OCI-LY7 (cell line): ENCODE measurements at regions not wholly inside any gene's neighbourhood (a gene's known extent, or its start where the extent isn't known, plus 50 kb on each side); places are given as distances from the start of the nearest gene placed in this dataset.

Source experiments
- BruUV-seq: library from RNA; stranded (reverse); fragments of 400-500 nt; replicated peaks from 2 replicates; lab custom pipeline; 2021; lab: Mats Ljungman, UMichigan
- CTCF ChIA-PET: fragments of 300-600 bp; sonication (Branson Sonifier 250); formaldehyde crosslinking; loops from one replicate; lab custom pipeline; 2022; ENCODE audit warnings: antibody characterized with exemption; ENCODE audit not compliant: unreplicated experiment; lab: Charles Lee
- POLR2A ChIA-PET: fragments of 300-600 bp; sonication (Branson Sonifier 250); formaldehyde crosslinking; loops from one replicate; lab custom pipeline; 2022; ENCODE audit warnings: antibody characterized with exemption; lab: Charles Lee
- DNase-seq: peaks from one replicate; pipeline ENCODE4 v3.0.0-alpha.2; 2015; ENCODE audit warnings: low spot score
- H2AFZ ChIP-seq: fragments of 200-600 bp; sonication (generic), shearing (Covaris generic); 2 replicates; pipeline ENCODE4 v1.6.1; 2014; ENCODE audit warnings: mild to moderate bottlenecking, antibody characterized with exemption, low read length, moderate library complexity
- H3K27ac ChIP-seq: fragments of 200-600 bp; sonication (generic); 2 replicates; pipeline ENCODE4 v1.5.1; 2014; ENCODE audit warnings: mixed run types, low read depth, mild to moderate bottlenecking, moderate library complexity, low read length, inconsistent platforms; ENCODE audit not compliant: poor library complexity, severe bottlenecking
- H3K36me3 ChIP-seq: fragments of 200-600 bp; sonication (generic); 2 replicates; pipeline ENCODE4 v1.6.1; 2014; ENCODE audit warnings: mild to moderate bottlenecking, antibody characterized with exemption, low read length, moderate library complexity, mixed read lengths; ENCODE audit not compliant: insufficient read depth
- H3K4me1 ChIP-seq: fragments of 200-600 bp; sonication (generic); 2 replicates; pipeline ENCODE4 v1.5.1; 2014; ENCODE audit warnings: mild to moderate bottlenecking, low read length; ENCODE audit not compliant: insufficient read depth, poor library complexity, severe bottlenecking
- H3K4me2 ChIP-seq: fragments of 200-600 bp; sonication (generic); 2 replicates; pipeline ENCODE4 v1.6.1; 2014; ENCODE audit warnings: mild to moderate bottlenecking, low read length
- H3K4me3 ChIP-seq: fragments of 200-600 bp; sonication (generic); 2 replicates; pipeline ENCODE4 v1.5.1; 2014; ENCODE audit warnings: mild to moderate bottlenecking, low read depth, low read length; ENCODE audit not compliant: poor library complexity, severe bottlenecking
- H3K79me2 ChIP-seq: fragments of 200-600 bp; sonication (generic); 2 replicates; pipeline ENCODE4 v1.6.1; 2016; ENCODE audit warnings: low read depth, mild to moderate bottlenecking, low read length, moderate library complexity, mixed read lengths; ENCODE audit not compliant: insufficient read depth
- H3K9me2 ChIP-seq: fragments of 200-600 bp; sonication (generic); 2 replicates; pipeline ENCODE4 v1.6.1; 2016; ENCODE audit warnings: mild to moderate bottlenecking, low read length, mixed read lengths; ENCODE audit not compliant: insufficient read depth
- H3K9me3 ChIP-seq: fragments of 200-600 bp; sonication (generic); 2 replicates; pipeline ENCODE4 v1.6.1; 2014; ENCODE audit warnings: mild to moderate bottlenecking, mixed run types, low read length, mixed read lengths
- H4K20me1 ChIP-seq: fragments of 200-600 bp; sonication (generic); 2 replicates; pipeline ENCODE4 v1.6.1; 2014; ENCODE audit warnings: mild to moderate bottlenecking, antibody characterized with exemption, low read length, moderate library complexity, mixed read lengths; ENCODE audit not compliant: insufficient read depth
- CTCF ChIP-seq: fragments of 200-600 bp; sonication (generic); conservative IDR thresholded peaks from 2 replicates; pipeline ENCODE4 v1.5.1; 2014; ENCODE audit warnings: mild to moderate bottlenecking, antibody characterized with exemption, low read length, moderate library complexity, mixed read lengths
- EZH2phosphoT487 ChIP-seq: fragments of 200-600 bp; sonication (generic); IDR thresholded peaks from 2 replicates; pipeline ENCODE4 v1.6.1; 2018; ENCODE audit warnings: low read depth, borderline replicate concordance, mild to moderate bottlenecking, mixed run types, antibody characterized with exemption, low read length, moderate library complexity, mixed read lengths
- intact Hi-C: fragments of 100-400 bp; cut with micrococcal nuclease; formaldehyde crosslinking; loops from one replicate; pipeline ENCODE4 v1.10.0; 2022; ENCODE audit not compliant: unreplicated experiment

GRCh38 chr5:26749829-26750228 lies 288.6 kb downstream of the CDH9 start:
- CTCF ChIA-PET: no interaction called here
- H3K9me3 ChIP-seq: 0 out of 2 replicates have a peak, but pooled peaks cover 4% of the 10 kb centered on the region
- TF ChIP-seq CTCF (no peak), EZH2phosphoT487 (no peak)
- H3K9me2 ChIP-seq: no peaks in the 10 kb centered on the region
- no peaks in the 10 kb centered on the region for H3K36me3 ChIP-seq
- BruUV-seq: no TSS peak
- H3K4me3 ChIP-seq: no peak overlapping the region
- no peaks in the 10 kb centered on the region for H3K4me1 ChIP-seq
- H3K27ac ChIP-seq: no peak overlapping the region
- intact Hi-C loops: no loop called here
- H3K4me2 ChIP-seq: no peak overlapping the region
- H4K20me1 ChIP-seq: no peaks in the 10 kb centered on the region
- no peak overlapping the region for H2AFZ ChIP-seq
- DNase-seq: no peak
- POLR2A ChIA-PET: no interaction called here
- H3K79me2 ChIP-seq: no peaks in the 10 kb centered on the region

DNA sequence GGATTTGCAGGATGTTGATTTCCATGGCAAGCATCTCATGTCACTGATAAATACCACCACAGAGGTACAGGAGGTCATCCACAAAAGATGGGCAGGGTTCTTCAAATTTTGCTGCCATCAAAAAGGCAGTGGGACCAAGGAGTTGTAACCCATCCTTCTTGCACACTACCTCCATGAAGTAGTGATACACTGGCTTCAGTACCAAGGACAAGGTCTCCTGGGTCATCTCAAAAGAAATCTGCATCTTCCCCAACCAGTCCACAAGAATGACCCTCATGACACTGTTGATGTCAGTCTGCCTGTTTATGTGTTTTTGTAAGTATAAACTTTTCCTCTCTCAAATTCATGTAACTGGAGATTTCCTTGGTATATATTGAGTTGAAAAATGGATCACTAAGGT lies 298.2 kb downstream of the CDH9 start:
- Histone ChIP-seq H3K4me1 (no peaks in the 10 kb centered on the region), H3K9me3 (peaks cover 6% of the 10 kb centered on the region; the same call in 1 of the 2 replicates), H3K9me2 (no peaks in the 10 kb centered on the region), H4K20me1 (no peaks in the 10 kb centered on the region), H3K4me2 (no peak overlapping the region), H3K79me2 (no peaks in the 10 kb centered on the region), H3K4me3 (no peak overlapping the region), H3K27ac (no peak overlapping the region), H2AFZ (no peak overlapping the region), H3K36me3 (no peaks in the 10 kb centered on the region)
- ChIA-PET CTCF (no interaction called here), POLR2A (no interaction called here)
- no peak for DNase-seq
- BruUV-seq: no TSS peak
- TF ChIP-seq EZH2phosphoT487: no peak
- no peak for TF ChIP-seq CTCF
- intact Hi-C loops: no loop called here

DNA sequence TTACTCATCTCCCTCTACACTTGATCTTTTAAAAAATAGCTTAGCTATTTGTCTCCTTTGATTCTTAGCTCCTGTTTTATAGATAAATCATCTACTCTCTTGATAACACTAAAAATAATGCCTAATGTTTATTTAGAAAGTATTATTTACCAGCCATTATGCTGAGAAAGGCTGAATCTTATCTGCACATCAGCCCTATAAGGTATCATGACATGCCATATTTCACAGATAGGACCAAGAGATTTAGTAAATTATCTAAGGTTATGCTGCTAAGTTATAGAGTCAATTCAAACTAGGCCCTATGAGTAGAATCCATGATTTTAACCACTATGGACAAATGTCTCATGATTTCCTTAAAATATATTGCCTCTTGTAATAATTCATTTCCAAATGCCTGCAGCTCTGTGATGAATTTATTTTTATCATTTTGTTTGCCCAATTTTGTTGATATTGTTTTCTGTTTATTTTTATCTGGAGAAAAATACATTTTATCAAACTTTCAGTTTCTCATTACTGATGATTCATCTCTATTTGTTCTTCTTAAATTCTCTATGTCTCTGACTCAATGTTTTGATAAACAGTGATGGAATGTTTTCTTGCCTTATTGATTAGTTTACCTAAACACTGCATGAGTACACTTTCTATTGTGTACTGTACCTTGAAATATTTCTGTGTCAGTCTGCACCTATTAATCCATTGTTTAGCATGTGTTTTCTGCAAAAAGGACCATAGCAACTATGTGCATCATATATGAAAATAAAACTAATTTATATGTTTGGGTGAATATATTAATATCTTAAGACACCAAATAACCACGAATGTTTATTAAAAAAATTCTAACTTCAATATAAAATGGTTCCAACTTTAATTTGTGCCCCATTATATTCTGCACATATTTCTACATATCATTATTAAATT lies 300.8 kb downstream of the CDH9 start:
- no peaks in the 10 kb centered on the region for H3K79me2 ChIP-seq
- no peak for TF ChIP-seq CTCF
- TF ChIP-seq EZH2phosphoT487: no peak
- H3K27ac ChIP-seq: no peak overlapping the region
- no peak overlapping the region for H3K4me3 ChIP-seq
- no peak overlapping the region for H3K4me2 ChIP-seq
- H3K9me2 ChIP-seq: no peaks in the 10 kb centered on the region
- no TSS peak for BruUV-seq
- no peak for DNase-seq
- no peaks in the 10 kb centered on the region for H4K20me1 ChIP-seq
- intact Hi-C loops: no loop called here
- no peaks in the 10 kb centered on the region for H3K4me1 ChIP-seq
- no peak overlapping the region for H2AFZ ChIP-seq
- no peaks in the 10 kb centered on the region for H3K36me3 ChIP-seq
- POLR2A ChIA-PET: no interaction called here
- CTCF ChIA-PET: no interaction called here
- peaks cover 21% of the 10 kb centered on the region for H3K9me3 ChIP-seq
